OCI-LY7 (cell line): ENCODE measurements at regions not wholly inside any gene's neighbourhood (a gene's known extent, or its start where the extent isn't known, plus 50 kb on each side); places are given as distances from the start of the nearest gene placed in this dataset.
A peak's percentile ranks its signal among the peaks of the same experiment; 100 is the strongest.

Experiments used
- BruUV-seq: library from RNA; stranded (reverse); fragments of 400-500 nt; replicated peaks from 2 replicates; lab custom pipeline; 2021; lab: Mats Ljungman, UMichigan
- CTCF ChIA-PET: fragments of 300-600 bp; sonication (Branson Sonifier 250); formaldehyde crosslinking; loops from one replicate; lab custom pipeline; 2022; ENCODE audit warnings: antibody characterized with exemption; ENCODE audit not compliant: unreplicated experiment; lab: Charles Lee
- POLR2A ChIA-PET: fragments of 300-600 bp; sonication (Branson Sonifier 250); formaldehyde crosslinking; loops from one replicate; lab custom pipeline; 2022; ENCODE audit warnings: antibody characterized with exemption; lab: Charles Lee
- DNase-seq: peaks from one replicate; pipeline ENCODE4 v3.0.0-alpha.2; 2015; ENCODE audit warnings: low spot score
- H2AFZ ChIP-seq: fragments of 200-600 bp; sonication (generic), shearing (Covaris generic); 2 replicates; pipeline ENCODE4 v1.6.1; 2014; ENCODE audit warnings: mild to moderate bottlenecking, antibody characterized with exemption, low read length, moderate library complexity
- H3K27ac ChIP-seq: fragments of 200-600 bp; sonication (generic); 2 replicates; pipeline ENCODE4 v1.5.1; 2014; ENCODE audit warnings: mixed run types, low read depth, mild to moderate bottlenecking, moderate library complexity, low read length, inconsistent platforms; ENCODE audit not compliant: poor library complexity, severe bottlenecking
- H3K36me3 ChIP-seq: fragments of 200-600 bp; sonication (generic); 2 replicates; pipeline ENCODE4 v1.6.1; 2014; ENCODE audit warnings: mild to moderate bottlenecking, antibody characterized with exemption, low read length, moderate library complexity, mixed read lengths; ENCODE audit not compliant: insufficient read depth
- H3K4me1 ChIP-seq: fragments of 200-600 bp; sonication (generic); 2 replicates; pipeline ENCODE4 v1.5.1; 2014; ENCODE audit warnings: mild to moderate bottlenecking, low read length; ENCODE audit not compliant: insufficient read depth, poor library complexity, severe bottlenecking
- H3K4me2 ChIP-seq: fragments of 200-600 bp; sonication (generic); 2 replicates; pipeline ENCODE4 v1.6.1; 2014; ENCODE audit warnings: mild to moderate bottlenecking, low read length
- H3K4me3 ChIP-seq: fragments of 200-600 bp; sonication (generic); 2 replicates; pipeline ENCODE4 v1.5.1; 2014; ENCODE audit warnings: mild to moderate bottlenecking, low read depth, low read length; ENCODE audit not compliant: poor library complexity, severe bottlenecking
- H3K79me2 ChIP-seq: fragments of 200-600 bp; sonication (generic); 2 replicates; pipeline ENCODE4 v1.6.1; 2016; ENCODE audit warnings: low read depth, mild to moderate bottlenecking, low read length, moderate library complexity, mixed read lengths; ENCODE audit not compliant: insufficient read depth
- H3K9me2 ChIP-seq: fragments of 200-600 bp; sonication (generic); 2 replicates; pipeline ENCODE4 v1.6.1; 2016; ENCODE audit warnings: mild to moderate bottlenecking, low read length, mixed read lengths; ENCODE audit not compliant: insufficient read depth
- H3K9me3 ChIP-seq: fragments of 200-600 bp; sonication (generic); 2 replicates; pipeline ENCODE4 v1.6.1; 2014; ENCODE audit warnings: mild to moderate bottlenecking, mixed run types, low read length, mixed read lengths
- H4K20me1 ChIP-seq: fragments of 200-600 bp; sonication (generic); 2 replicates; pipeline ENCODE4 v1.6.1; 2014; ENCODE audit warnings: mild to moderate bottlenecking, antibody characterized with exemption, low read length, moderate library complexity, mixed read lengths; ENCODE audit not compliant: insufficient read depth
- EZH2phosphoT487 ChIP-seq: fragments of 200-600 bp; sonication (generic); IDR thresholded peaks from 2 replicates; pipeline ENCODE4 v1.6.1; 2018; ENCODE audit warnings: low read depth, borderline replicate concordance, mild to moderate bottlenecking, mixed run types, antibody characterized with exemption, low read length, moderate library complexity, mixed read lengths
- intact Hi-C: fragments of 100-400 bp; cut with micrococcal nuclease; formaldehyde crosslinking; loops from one replicate; pipeline ENCODE4 v1.10.0; 2022; ENCODE audit not compliant: unreplicated experiment
- TF ChIP-seq, protein P1 (sequence below): fragments of 200-600 bp; sonication (generic); conservative IDR thresholded peaks from 2 replicates; pipeline ENCODE4 v1.5.1; 2014; ENCODE audit warnings: mild to moderate bottlenecking, antibody characterized with exemption, low read length, moderate library complexity, mixed read lengths

- CTCF ChIA-PET = no interaction called here
- no peak overlapping the region for H3K4me3 ChIP-seq
- DNase-seq = no peak
- no peaks in the 10 kb centered on the region for H3K36me3 ChIP-seq
- no peaks in the 10 kb centered on the region for H3K79me2 ChIP-seq
- POLR2A ChIA-PET = interaction anchor here (0.6 to 0.8 kb wide), 4 partner anchors 14 to 1117 kb away, joined by 3 to 4 read pairs (median 4); no protein-coding TSS in a partner anchor
- H3K27ac ChIP-seq = no peak overlapping the region
- H4K20me1 ChIP-seq = no peaks in the 10 kb centered on the region
- no TSS peak for BruUV-seq
- H2AFZ ChIP-seq = no peak overlapping the region
- H3K4me1 ChIP-seq = no peaks in the 10 kb centered on the region
- intact Hi-C loops = no loop called here
- H3K9me3 ChIP-seq = no peaks in the 10 kb centered on the region
- H3K4me2 ChIP-seq = no peak overlapping the region
- no peaks in the 10 kb centered on the region for H3K9me2 ChIP-seq
- TF ChIP-seq EZH2phosphoT487 = no peak
- TF ChIP-seq, protein P1, sequence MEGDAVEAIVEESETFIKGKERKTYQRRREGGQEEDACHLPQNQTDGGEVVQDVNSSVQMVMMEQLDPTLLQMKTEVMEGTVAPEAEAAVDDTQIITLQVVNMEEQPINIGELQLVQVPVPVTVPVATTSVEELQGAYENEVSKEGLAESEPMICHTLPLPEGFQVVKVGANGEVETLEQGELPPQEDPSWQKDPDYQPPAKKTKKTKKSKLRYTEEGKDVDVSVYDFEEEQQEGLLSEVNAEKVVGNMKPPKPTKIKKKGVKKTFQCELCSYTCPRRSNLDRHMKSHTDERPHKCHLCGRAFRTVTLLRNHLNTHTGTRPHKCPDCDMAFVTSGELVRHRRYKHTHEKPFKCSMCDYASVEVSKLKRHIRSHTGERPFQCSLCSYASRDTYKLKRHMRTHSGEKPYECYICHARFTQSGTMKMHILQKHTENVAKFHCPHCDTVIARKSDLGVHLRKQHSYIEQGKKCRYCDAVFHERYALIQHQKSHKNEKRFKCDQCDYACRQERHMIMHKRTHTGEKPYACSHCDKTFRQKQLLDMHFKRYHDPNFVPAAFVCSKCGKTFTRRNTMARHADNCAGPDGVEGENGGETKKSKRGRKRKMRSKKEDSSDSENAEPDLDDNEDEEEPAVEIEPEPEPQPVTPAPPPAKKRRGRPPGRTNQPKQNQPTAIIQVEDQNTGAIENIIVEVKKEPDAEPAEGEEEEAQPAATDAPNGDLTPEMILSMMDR = no peak
Observed at GRCh38 chr2:222039821-222040220, 259.0 kb downstream of the PAX3 start.

DNA sequence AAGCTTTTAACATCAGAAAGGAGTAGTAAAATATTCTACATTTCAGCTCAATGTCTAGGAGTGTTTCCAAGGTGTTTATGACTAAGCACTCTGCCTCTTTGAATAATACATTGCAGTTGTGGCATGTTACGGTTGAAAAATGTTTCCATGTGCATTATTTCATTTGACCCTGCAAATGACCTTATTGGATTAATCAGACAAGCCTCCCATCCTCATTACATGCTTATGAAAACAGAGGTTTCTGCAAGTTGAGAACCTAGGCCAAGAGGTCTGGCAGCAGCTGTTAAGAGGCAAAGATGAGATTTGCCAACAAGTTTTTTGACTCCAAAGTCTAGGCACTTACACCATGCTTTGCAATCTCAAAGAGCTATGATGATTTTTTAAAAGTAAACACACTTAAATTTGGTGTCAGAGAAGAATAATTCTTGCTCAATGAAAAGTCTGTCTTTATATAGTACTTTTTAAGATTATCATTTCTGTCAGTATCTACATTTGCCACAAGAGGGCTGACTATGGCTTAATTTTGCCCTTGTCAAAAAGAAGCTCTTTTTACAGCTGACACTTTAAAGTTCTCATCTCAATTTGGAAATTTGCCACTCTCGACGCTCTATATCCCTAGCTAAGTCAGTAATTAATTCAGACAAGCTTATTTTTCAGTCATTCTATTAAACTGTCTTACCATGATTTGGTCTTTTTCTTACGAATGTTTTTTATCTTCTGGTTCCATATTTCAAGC, 260.6 kb downstream of the PAX3 start:
- ChIA-PET CTCF (no interaction called here), POLR2A (interaction anchor here (0.8 to 1.6 kb wide), 3 partner anchors 10 to 29 kb away, joined by 3 to 8 read pairs (median 4); no protein-coding TSS in a partner anchor)
- no peak for DNase-seq
- no peak overlapping the region for H3K4me2 ChIP-seq
- H3K36me3 ChIP-seq = no peaks in the 10 kb centered on the region
- no peaks in the 10 kb centered on the region for H3K9me2 ChIP-seq
- intact Hi-C loops = no loop called here
- H3K27ac ChIP-seq = no peak overlapping the region
- no peak overlapping the region for H3K4me3 ChIP-seq
- no peak overlapping the region for H2AFZ ChIP-seq
- BruUV-seq = no TSS peak
- H3K4me1 ChIP-seq = no peaks in the 10 kb centered on the region
- H4K20me1 ChIP-seq = no peaks in the 10 kb centered on the region
- no peaks in the 10 kb centered on the region for H3K9me3 ChIP-seq
- TF ChIP-seq, protein P1 = peak; percentile 64
- no peak for TF ChIP-seq EZH2phosphoT487
- no peaks in the 10 kb centered on the region for H3K79me2 ChIP-seq

GRCh38 chr2:222037211-222037610, 261.6 kb downstream of the PAX3 start:
- no TSS peak for BruUV-seq
- H4K20me1 ChIP-seq = no peaks in the 10 kb centered on the region
- no peak for TF ChIP-seq EZH2phosphoT487
- TF ChIP-seq, protein P1 = no peak
- no peak overlapping the region for H2AFZ ChIP-seq
- no peaks in the 10 kb centered on the region for H3K36me3 ChIP-seq
- H3K4me3 ChIP-seq = no peak overlapping the region
- H3K9me2 ChIP-seq = no peaks in the 10 kb centered on the region
- DNase-seq = no peak
- H3K27ac ChIP-seq = no peak overlapping the region
- intact Hi-C loops = no loop called here
- no peak overlapping the region for H3K4me2 ChIP-seq
- H3K4me1 ChIP-seq = no peaks in the 10 kb centered on the region
- no peaks in the 10 kb centered on the region for H3K79me2 ChIP-seq
- CTCF ChIA-PET = no interaction called here
- POLR2A ChIA-PET = no interaction called here
- no peaks in the 10 kb centered on the region for H3K9me3 ChIP-seq
